Panc1 (cell line): ENCODE measurements at regions not wholly inside any gene's neighbourhood (a gene's known extent, or its start where the extent isn't known, plus 50 kb on each side); places are given as distances from the start of the nearest gene placed in this dataset.

Experiments
- ATAC-seq: fragments of 200-7000 bp; cut with Tn5 transposase; 2 replicates; pipeline ENCODE4 v1.9.1; 2020; ENCODE audit warnings: mild to moderate bottlenecking, moderate library complexity
- BruUV-seq: library from RNA; stranded (reverse); fragments of 400-500 nt; replicated peaks from 2 replicates; lab custom pipeline; 2021; lab: Mats Ljungman, UMichigan
- CTCF ChIA-PET: fragments of 300-600 bp; sonication (Branson Sonifier 250); formaldehyde crosslinking; loops from one replicate; lab custom pipeline; 2022; ENCODE audit warnings: antibody characterized with exemption; lab: Charles Lee
- POLR2A ChIA-PET: fragments of 300-600 bp; sonication (Branson Sonifier 250); formaldehyde crosslinking; loops from one replicate; lab custom pipeline; 2022; ENCODE audit warnings: antibody characterized with exemption; lab: Charles Lee
- DNase-seq: peaks from one replicate; pipeline ENCODE4 v3.0.0-alpha.2; 2010; ENCODE audit warnings: low read depth, low spot score
- H3K27ac ChIP-seq: 2 replicates; pipeline ENCODE4 v1.5.1; 2011; ENCODE audit warnings: mild to moderate bottlenecking, low read length, inconsistent platforms
- H3K27me3 ChIP-seq: fragments of 200-500 bp; sonication (Bioruptor generic); 2 replicates; pipeline ENCODE4 v1.6.0; 2014; ENCODE audit warnings: low read length, inconsistent platforms; ENCODE audit not compliant: control insufficient read depth, insufficient read depth
- H3K36me3 ChIP-seq: fragments of 200-500 bp; sonication (Bioruptor generic); 2 replicates; pipeline ENCODE4 v1.5.1; 2014; ENCODE audit warnings: inconsistent platforms, mild to moderate bottlenecking, low read length, moderate library complexity; ENCODE audit not compliant: control insufficient read depth, insufficient read depth
- H3K4me1 ChIP-seq: 2 replicates; pipeline ENCODE4 v1.5.1; 2011; ENCODE audit warnings: inconsistent platforms, mild to moderate bottlenecking, low read length, moderate library complexity; ENCODE audit not compliant: control insufficient read depth, insufficient read depth
- H3K4me3 ChIP-seq, 2 experiments: 2 replicates each; pipeline ENCODE4 v1.5.1; 2011 to 2012; ENCODE audit warnings: low read depth in 2 of 2, low read length in 2 of 2, mild to moderate bottlenecking in 2 of 2, inconsistent platforms in 1 of 2, moderate library complexity in 1 of 2
- H3K9me3 ChIP-seq: fragments of 200-500 bp; sonication (Bioruptor generic); 2 replicates; pipeline ENCODE4 v1.5.1; 2014; ENCODE audit warnings: low read depth, mild to moderate bottlenecking, inconsistent platforms, low read length, moderate library complexity; ENCODE audit not compliant: control insufficient read depth, insufficient read depth
- POLR2AphosphoS5 ChIP-seq: IDR thresholded peaks from 2 replicates; pipeline ENCODE4 v1.6.1; 2012; ENCODE audit warnings: mild to moderate bottlenecking, low read depth, low read length, moderate library complexity
- SIN3A ChIP-seq: IDR thresholded peaks from 2 replicates; pipeline ENCODE4 v1.6.1; 2012; ENCODE audit warnings: low read depth, mild to moderate bottlenecking, low read length, moderate library complexity, borderline replicate concordance; ENCODE audit not compliant: insufficient read depth
- TCF7L2 ChIP-seq: IDR thresholded peaks from 2 replicates; pipeline ENCODE4 v1.6.1; 2011; ENCODE audit warnings: mild to moderate bottlenecking, low read depth, low read length, inconsistent platforms
- in situ Hi-C: cut with HindIII; loops from 2 replicates; pipeline ENCODE4 v1.10.0; 2016; ENCODE audit warnings: low sequenced_read_pairs, low pct_unique_long_range_greater_than_20kb
- intact Hi-C: fragments of 100-400 bp; cut with micrococcal nuclease; formaldehyde crosslinking; loops from one replicate; pipeline ENCODE4 v1.10.0; 2022; ENCODE audit not compliant: unreplicated experiment
- TF ChIP-seq, protein P1 (sequence below), 2 experiments: IDR thresholded peaks; 2 replicates each; pipeline ENCODE4 v1.6.1; 2011 to 2012; ENCODE audit warnings: low read depth in 2 of 2, control low read depth in 1 of 2, low read length in 1 of 2, mild to moderate bottlenecking in 1 of 2, moderate library complexity in 1 of 2; ENCODE audit not compliant: insufficient read depth in 1 of 2
- TF ChIP-seq, protein P2 (sequence below): fragments of 450-650 bp; IDR thresholded peaks from 2 replicates; pipeline ENCODE4 v1.5.1; 2017; ENCODE audit warnings: mild to moderate bottlenecking

DNA sequence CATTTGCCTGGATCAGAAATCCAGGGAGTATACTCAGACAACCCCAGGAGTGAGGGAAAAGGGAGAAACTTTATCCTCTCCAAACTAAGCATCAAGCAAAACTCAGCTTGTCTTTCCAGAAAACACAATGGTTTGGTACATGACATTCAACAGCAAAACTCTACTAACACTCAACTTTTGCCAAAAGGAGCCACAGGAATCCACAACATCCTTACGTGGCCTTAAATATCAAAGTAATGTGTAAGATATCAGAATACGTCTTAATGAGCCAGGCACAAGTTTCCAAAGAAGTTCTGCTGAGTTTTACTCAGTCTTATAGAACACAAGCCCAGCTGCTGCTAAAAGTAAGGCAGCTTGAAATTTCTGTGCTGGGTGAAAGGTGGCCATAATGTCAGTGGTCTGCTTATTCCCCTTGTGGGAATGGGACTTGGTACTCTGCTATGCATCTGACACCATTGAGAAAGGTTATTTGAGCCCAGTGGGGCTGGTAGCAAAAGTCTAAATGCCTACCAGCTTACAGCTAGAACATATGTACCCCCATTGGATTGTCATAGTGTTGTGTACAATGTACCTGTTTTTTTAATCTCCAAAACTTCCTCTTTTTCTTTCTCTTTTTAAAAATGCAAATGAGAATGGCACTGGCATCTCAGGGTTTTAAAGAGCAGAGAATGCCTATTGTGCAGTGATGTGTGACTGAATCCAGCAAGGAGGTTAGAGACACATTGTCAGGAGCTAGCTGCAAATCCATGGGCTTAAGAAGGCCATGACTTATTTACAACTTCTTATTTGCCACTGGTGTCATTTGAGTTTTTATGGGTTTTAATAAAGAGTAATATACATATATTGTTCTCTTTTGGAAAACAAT lies 62.0 kb upstream of the ST6GALNAC3 start:
- POLR2A ChIA-PET, result no interaction called here
- CTCF ChIA-PET, result no interaction called here
- H3K4me3 ChIP-seq, result no peak overlapping the region
- no peaks in the 10 kb centered on the region for H3K9me3 ChIP-seq
- in situ Hi-C loops (no loop called here), intact Hi-C loops (no loop called here)
- no peaks in the 10 kb centered on the region for H3K4me1 ChIP-seq
- no peak for ATAC-seq
- no TSS peak for BruUV-seq
- DNase-seq, result no peak
- H3K36me3 ChIP-seq, result no peaks in the 10 kb centered on the region
- no peaks in the 10 kb centered on the region for H3K27me3 ChIP-seq
- no peak overlapping the region for H3K27ac ChIP-seq
- TF ChIP-seq, protein P1, sequence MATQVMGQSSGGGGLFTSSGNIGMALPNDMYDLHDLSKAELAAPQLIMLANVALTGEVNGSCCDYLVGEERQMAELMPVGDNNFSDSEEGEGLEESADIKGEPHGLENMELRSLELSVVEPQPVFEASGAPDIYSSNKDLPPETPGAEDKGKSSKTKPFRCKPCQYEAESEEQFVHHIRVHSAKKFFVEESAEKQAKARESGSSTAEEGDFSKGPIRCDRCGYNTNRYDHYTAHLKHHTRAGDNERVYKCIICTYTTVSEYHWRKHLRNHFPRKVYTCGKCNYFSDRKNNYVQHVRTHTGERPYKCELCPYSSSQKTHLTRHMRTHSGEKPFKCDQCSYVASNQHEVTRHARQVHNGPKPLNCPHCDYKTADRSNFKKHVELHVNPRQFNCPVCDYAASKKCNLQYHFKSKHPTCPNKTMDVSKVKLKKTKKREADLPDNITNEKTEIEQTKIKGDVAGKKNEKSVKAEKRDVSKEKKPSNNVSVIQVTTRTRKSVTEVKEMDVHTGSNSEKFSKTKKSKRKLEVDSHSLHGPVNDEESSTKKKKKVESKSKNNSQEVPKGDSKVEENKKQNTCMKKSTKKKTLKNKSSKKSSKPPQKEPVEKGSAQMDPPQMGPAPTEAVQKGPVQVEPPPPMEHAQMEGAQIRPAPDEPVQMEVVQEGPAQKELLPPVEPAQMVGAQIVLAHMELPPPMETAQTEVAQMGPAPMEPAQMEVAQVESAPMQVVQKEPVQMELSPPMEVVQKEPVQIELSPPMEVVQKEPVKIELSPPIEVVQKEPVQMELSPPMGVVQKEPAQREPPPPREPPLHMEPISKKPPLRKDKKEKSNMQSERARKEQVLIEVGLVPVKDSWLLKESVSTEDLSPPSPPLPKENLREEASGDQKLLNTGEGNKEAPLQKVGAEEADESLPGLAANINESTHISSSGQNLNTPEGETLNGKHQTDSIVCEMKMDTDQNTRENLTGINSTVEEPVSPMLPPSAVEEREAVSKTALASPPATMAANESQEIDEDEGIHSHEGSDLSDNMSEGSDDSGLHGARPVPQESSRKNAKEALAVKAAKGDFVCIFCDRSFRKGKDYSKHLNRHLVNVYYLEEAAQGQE (IDR thresholded peaks at IDR 0.05; ENCODE audit: insufficient read depth in 1 of 2, low read depth in 2 of 2, low read length in 1 of 2), result no peak
- TF ChIP-seq, protein P2, sequence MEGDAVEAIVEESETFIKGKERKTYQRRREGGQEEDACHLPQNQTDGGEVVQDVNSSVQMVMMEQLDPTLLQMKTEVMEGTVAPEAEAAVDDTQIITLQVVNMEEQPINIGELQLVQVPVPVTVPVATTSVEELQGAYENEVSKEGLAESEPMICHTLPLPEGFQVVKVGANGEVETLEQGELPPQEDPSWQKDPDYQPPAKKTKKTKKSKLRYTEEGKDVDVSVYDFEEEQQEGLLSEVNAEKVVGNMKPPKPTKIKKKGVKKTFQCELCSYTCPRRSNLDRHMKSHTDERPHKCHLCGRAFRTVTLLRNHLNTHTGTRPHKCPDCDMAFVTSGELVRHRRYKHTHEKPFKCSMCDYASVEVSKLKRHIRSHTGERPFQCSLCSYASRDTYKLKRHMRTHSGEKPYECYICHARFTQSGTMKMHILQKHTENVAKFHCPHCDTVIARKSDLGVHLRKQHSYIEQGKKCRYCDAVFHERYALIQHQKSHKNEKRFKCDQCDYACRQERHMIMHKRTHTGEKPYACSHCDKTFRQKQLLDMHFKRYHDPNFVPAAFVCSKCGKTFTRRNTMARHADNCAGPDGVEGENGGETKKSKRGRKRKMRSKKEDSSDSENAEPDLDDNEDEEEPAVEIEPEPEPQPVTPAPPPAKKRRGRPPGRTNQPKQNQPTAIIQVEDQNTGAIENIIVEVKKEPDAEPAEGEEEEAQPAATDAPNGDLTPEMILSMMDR, result no peak

DNA sequence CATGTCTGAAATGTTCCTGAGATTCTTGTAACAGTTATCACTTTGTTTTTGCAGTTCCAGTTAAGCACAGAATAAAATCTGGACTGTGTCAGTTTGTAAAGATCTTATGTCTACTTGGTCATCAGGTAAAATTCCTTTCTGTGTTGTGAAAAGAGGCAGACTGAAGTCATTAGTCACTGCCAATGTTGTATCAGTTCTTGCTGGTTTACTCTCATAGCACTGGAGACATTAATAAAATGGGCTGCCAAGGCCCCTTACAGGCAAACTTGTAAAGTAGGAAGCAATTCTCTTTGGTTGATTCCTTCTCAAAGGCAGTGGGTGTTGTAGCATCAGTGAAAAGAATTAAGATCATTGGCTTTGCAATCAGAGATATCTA lies 61.4 kb upstream of the ST6GALNAC3 start:
- no peak overlapping the region for H3K27ac ChIP-seq
- H3K27me3 ChIP-seq, result no peaks in the 10 kb centered on the region
- no peak overlapping the region for H3K4me3 ChIP-seq
- H3K9me3 ChIP-seq, result no peaks in the 10 kb centered on the region
- H3K4me1 ChIP-seq, result no peaks in the 10 kb centered on the region
- ChIA-PET POLR2A (no interaction called here), CTCF (no interaction called here)
- in situ Hi-C loops, result no loop called here
- TF ChIP-seq, protein P1 (IDR thresholded peaks at IDR 0.05; ENCODE audit: insufficient read depth in 1 of 2, low read depth in 2 of 2, low read length in 1 of 2), result no peak
- no peak for TF ChIP-seq SIN3A
- TF ChIP-seq, protein P2, result no peak
- no peak for TF ChIP-seq TCF7L2
- no peak for TF ChIP-seq POLR2AphosphoS5
- BruUV-seq, result no TSS peak
- ATAC-seq (no peak), DNase-seq (no peak)
- intact Hi-C loops, result no loop called here
- H3K36me3 ChIP-seq, result no peaks in the 10 kb centered on the region
